ENCODE measurements at regions not wholly inside any gene's neighbourhood (a gene's known extent, or its start where the extent isn't known, plus 50 kb on each side); places are given as distances from the start of the nearest gene placed in this dataset.
A peak's percentile ranks its signal among the peaks of the same experiment; 100 is the strongest.

GRCh38 chr2:142218471-142218870 is 87.7 kb upstream of the LRP1B start:
- H3K36me3 ChIP-seq (replicated peaks), result no peaks in the 10 kb centered on the region
- in situ Hi-C loops (cut with HindIII; ENCODE audit: low pct_ligation_motif_present, low sequenced_read_pairs), result no loop called here
- no peaks in the 10 kb centered on the region for H3K27me3 ChIP-seq (replicated peaks)
- H3K4me3 ChIP-seq (ENCODE audit: low read depth, low read length), result no peak overlapping the region
- DNase-seq, result peak; percentile 81
- H3K27ac ChIP-seq, result peak overlapping the region; percentile 74
- no peak for TF ChIP-seq CTCF (IDR thresholded peaks at IDR 0.05; ENCODE audit: low read depth, low read length, missing control alignments)

GRCh38 chr2:142217804-142218203 is 87.0 kb upstream of the LRP1B start:
- Histone ChIP-seq H3K27ac (peak overlapping the region; percentile 74), H3K27me3 (replicated peaks) (no peaks in the 10 kb centered on the region), H3K36me3 (replicated peaks) (no peaks in the 10 kb centered on the region), H3K4me3 (ENCODE audit: low read depth, low read length) (no peak overlapping the region)
- DNase-seq, result peak; percentile 34
- in situ Hi-C loops (cut with HindIII; ENCODE audit: low pct_ligation_motif_present, low sequenced_read_pairs), result no loop called here
- no peak for TF ChIP-seq CTCF (IDR thresholded peaks at IDR 0.05; ENCODE audit: low read depth, low read length, missing control alignments)

- no peak for DNase-seq
- Histone ChIP-seq H3K36me3 (replicated peaks) (no peaks in the 10 kb centered on the region), H3K27ac (no peak overlapping the region), H3K27me3 (replicated peaks) (no peaks in the 10 kb centered on the region), H3K4me3 (ENCODE audit: low read depth, low read length) (no peak overlapping the region)
- in situ Hi-C loops (cut with HindIII; ENCODE audit: low pct_ligation_motif_present, low sequenced_read_pairs), result no loop called here
- TF ChIP-seq CTCF (IDR thresholded peaks at IDR 0.05; ENCODE audit: low read depth, low read length, missing control alignments), result no peak
Observed at GRCh38 chr2:142200062-142200461, 69.2 kb upstream of the LRP1B start.

GRCh38 chr2:142199073-142199472 is 68.3 kb upstream of the LRP1B start:
- TF ChIP-seq CTCF (IDR thresholded peaks at IDR 0.05; ENCODE audit: low read depth, low read length, missing control alignments), result no peak
- no peaks in the 10 kb centered on the region for H3K27me3 ChIP-seq (replicated peaks)
- in situ Hi-C loops (cut with HindIII; ENCODE audit: low pct_ligation_motif_present, low sequenced_read_pairs), result no loop called here
- no peaks in the 10 kb centered on the region for H3K36me3 ChIP-seq (replicated peaks)
- no peak overlapping the region for H3K27ac ChIP-seq
- H3K4me3 ChIP-seq (ENCODE audit: low read depth, low read length), result no peak overlapping the region
- no peak for DNase-seq

- no peak overlapping the region for H3K4me3 ChIP-seq (ENCODE audit: low read depth, low read length)
- H3K27ac ChIP-seq, result peak overlapping the region; percentile 23
- in situ Hi-C loops (cut with HindIII; ENCODE audit: low pct_ligation_motif_present, low sequenced_read_pairs), result no loop called here
Observed at GRCh38 chr2:142190805-142191204, 60.0 kb upstream of the LRP1B start.

More at GRCh38 chr2:142190805-142191204, 60.0 kb upstream of the LRP1B start:
- peak; percentile 40 for DNase-seq
- no peaks in the 10 kb centered on the region for H3K36me3 ChIP-seq (replicated peaks)
- no peak for TF ChIP-seq CTCF (IDR thresholded peaks at IDR 0.05; ENCODE audit: low read depth, low read length, missing control alignments)
- no peaks in the 10 kb centered on the region for H3K27me3 ChIP-seq (replicated peaks)
